ENCODE measurements at regions not wholly inside any gene's neighbourhood (a gene's known extent, or its start where the extent isn't known, plus 50 kb on each side); places are given as distances from the start of the nearest gene placed in this dataset.
"Not testable (repeated sequence)": the region's sequence is repeated elsewhere in the genome, so short reads cannot be mapped to it uniquely, and the experiment has no call there.

- Histone ChIP-seq H2BK12ac (ENCODE audit: low read length) (no peak overlapping the region), H3K27me3 (ENCODE audit: insufficient read depth, low read length) (no peaks in the 10 kb centered on the region), H2AFZ (ENCODE audit: insufficient read depth, low read length, poor library complexity) (no peak overlapping the region), H3K36me3 (ENCODE audit: control insufficient read depth in 1 of 2, insufficient read depth in 2 of 2, low read length in 2 of 2) (no peaks in the 10 kb centered on the region), H3K4me1 (ENCODE audit: control insufficient read depth in 1 of 2, insufficient read depth in 2 of 2, low read length in 2 of 2) (peaks cover 3 to 4% of the 10 kb centered on the region in 2 experiments), H2BK5ac (ENCODE audit: low read depth, low read length, poor library complexity) (no peak overlapping the region), H3K23ac (ENCODE audit: low read length) (no peak overlapping the region), H3K4me2 (ENCODE audit: low read length) (no peak overlapping the region), H3K79me1 (ENCODE audit: low read length) (peaks cover 4% of the 10 kb centered on the region), H3K79me2 (ENCODE audit: control insufficient read depth, insufficient read depth, low read length, poor library complexity) (no peaks in the 10 kb centered on the region), H3K9me3 (ENCODE audit: insufficient read depth, low read depth, low read length) (no peaks in the 10 kb centered on the region), H4K91ac (ENCODE audit: low read depth, low read length) (no peak overlapping the region), H3K9ac (ENCODE audit: low read length) (no peak overlapping the region), H2AK5ac (ENCODE audit: low read length) (no peak overlapping the region), H3K14ac (ENCODE audit: low read length) (no peak overlapping the region), H4K8ac (ENCODE audit: low read depth, low read length) (no peak overlapping the region), H3K18ac (ENCODE audit: low read length) (no peak overlapping the region), H4K12ac (ENCODE audit: low read depth, low read length) (no peak overlapping the region), H3K27ac (ENCODE audit: low read depth, low read length) (no peak overlapping the region), H3K4me3 (ENCODE audit: low read depth, low read length) (no peak overlapping the region), H3K4ac (ENCODE audit: low read depth, low read length) (no peak overlapping the region), H2BK120ac (ENCODE audit: insufficient read depth, low read length, poor library complexity) (no peak overlapping the region)
- no peak for DNase-seq
- no CpG with 5 or more reads among the region's 3 CpGs for WGBS (ENCODE audit: extremely low coverage, insufficient coverage, insufficient read length)
Measured at GRCh38 chr6:109875973-109876372, 102.1 kb upstream of the GPR6 start.

GRCh38 chr6:109877028-109878004, 100.8 kb upstream of the GPR6 start:
- H3K27me3 ChIP-seq (ENCODE audit: insufficient read depth, low read length) = no peaks in the 10 kb centered on the region
- no peak overlapping the region for H4K91ac ChIP-seq (ENCODE audit: low read depth, low read length)
- no peak overlapping the region for H3K4ac ChIP-seq (ENCODE audit: low read depth, low read length)
- WGBS (ENCODE audit: extremely low coverage, insufficient coverage, insufficient read length) = no CpG with 5 or more reads among the region's 10 CpGs
- no peak overlapping the region for H3K18ac ChIP-seq (ENCODE audit: low read length)
- no peak overlapping the region for H3K23ac ChIP-seq (ENCODE audit: low read length)
- H3K79me1 ChIP-seq (ENCODE audit: low read length) = peaks cover 4% of the 10 kb centered on the region
- H3K4me3 ChIP-seq (ENCODE audit: low read depth, low read length) = no peak overlapping the region
- H2BK120ac ChIP-seq (ENCODE audit: insufficient read depth, low read length, poor library complexity) = peak overlapping the region; percentile 14
- H3K4me2 ChIP-seq (ENCODE audit: low read length) = no peak overlapping the region
- peak in 1 of 2 donors; percentile 34 for DNase-seq
- H3K4me1 ChIP-seq (ENCODE audit: control insufficient read depth in 1 of 2, insufficient read depth in 2 of 2, low read length in 2 of 2) = peaks cover 3 to 4% of the 10 kb centered on the region in 2 experiments
- no peaks in the 10 kb centered on the region for H3K79me2 ChIP-seq (ENCODE audit: control insufficient read depth, insufficient read depth, low read length, poor library complexity)
- no peak overlapping the region for H4K12ac ChIP-seq (ENCODE audit: low read depth, low read length)
- no peak overlapping the region for H3K9ac ChIP-seq (ENCODE audit: low read length)
- H3K27ac ChIP-seq (ENCODE audit: low read depth, low read length) = no peak overlapping the region
- peak overlapping the region; percentile 68 for H2BK12ac ChIP-seq (ENCODE audit: low read length)
- H2AK5ac ChIP-seq (ENCODE audit: low read length) = no peak overlapping the region
- peak overlapping the region; percentile 53 for H2BK5ac ChIP-seq (ENCODE audit: low read depth, low read length, poor library complexity)
- no peak overlapping the region for H2AFZ ChIP-seq (ENCODE audit: insufficient read depth, low read length, poor library complexity)
- H3K14ac ChIP-seq (ENCODE audit: low read length) = no peak overlapping the region
- no peaks in the 10 kb centered on the region for H3K36me3 ChIP-seq (ENCODE audit: control insufficient read depth in 1 of 2, insufficient read depth in 2 of 2, low read length in 2 of 2)
- peaks cover 5% of the 10 kb centered on the region for H3K9me3 ChIP-seq (ENCODE audit: insufficient read depth, low read depth, low read length)
- H4K8ac ChIP-seq (ENCODE audit: low read depth, low read length) = no peak overlapping the region

GRCh38 chr6:109878005-109878690, 100.0 kb upstream of the GPR6 start:
- not testable (repeated sequence) for H2BK5ac ChIP-seq (ENCODE audit: low read depth, low read length, poor library complexity); H3K79me2 ChIP-seq (ENCODE audit: control insufficient read depth, insufficient read depth, low read length, poor library complexity); H3K4me3 ChIP-seq (ENCODE audit: low read depth, low read length); H3K14ac ChIP-seq (ENCODE audit: low read length); H3K9ac ChIP-seq (ENCODE audit: low read length); H4K91ac ChIP-seq (ENCODE audit: low read depth, low read length); H2AFZ ChIP-seq (ENCODE audit: insufficient read depth, low read length, poor library complexity); H4K8ac ChIP-seq (ENCODE audit: low read depth, low read length); H3K18ac ChIP-seq (ENCODE audit: low read length); H2BK120ac ChIP-seq (ENCODE audit: insufficient read depth, low read length, poor library complexity); H4K12ac ChIP-seq (ENCODE audit: low read depth, low read length); H3K79me1 ChIP-seq (ENCODE audit: low read length); H3K36me3 ChIP-seq (ENCODE audit: control insufficient read depth in 1 of 2, insufficient read depth in 2 of 2, low read length in 2 of 2); H3K23ac ChIP-seq (ENCODE audit: low read length); H3K27ac ChIP-seq (ENCODE audit: low read depth, low read length); H3K27me3 ChIP-seq (ENCODE audit: insufficient read depth, low read length); H2AK5ac ChIP-seq (ENCODE audit: low read length); H3K4me1 ChIP-seq (ENCODE audit: control insufficient read depth in 1 of 2, insufficient read depth in 2 of 2, low read length in 2 of 2); H3K4ac ChIP-seq (ENCODE audit: low read depth, low read length); H3K4me2 ChIP-seq (ENCODE audit: low read length); H3K9me3 ChIP-seq (ENCODE audit: insufficient read depth, low read depth, low read length); H2BK12ac ChIP-seq (ENCODE audit: low read length)
- no CpG with 5 or more reads among the region's 9 CpGs for WGBS (ENCODE audit: extremely low coverage, insufficient coverage, insufficient read length)
- peak in 1 of 2 donors; percentile 2 for DNase-seq

- not testable (repeated sequence) for H3K18ac ChIP-seq (ENCODE audit: low read length); H4K12ac ChIP-seq (ENCODE audit: low read depth, low read length); H3K79me2 ChIP-seq (ENCODE audit: control insufficient read depth, insufficient read depth, low read length, poor library complexity); H3K14ac ChIP-seq (ENCODE audit: low read length); H3K4me1 ChIP-seq (ENCODE audit: control insufficient read depth in 1 of 2, insufficient read depth in 2 of 2, low read length in 2 of 2); H3K4me2 ChIP-seq (ENCODE audit: low read length); H2AFZ ChIP-seq (ENCODE audit: insufficient read depth, low read length, poor library complexity); H3K27me3 ChIP-seq (ENCODE audit: insufficient read depth, low read length); H3K79me1 ChIP-seq (ENCODE audit: low read length); H2BK12ac ChIP-seq (ENCODE audit: low read length); H3K27ac ChIP-seq (ENCODE audit: low read depth, low read length); H4K8ac ChIP-seq (ENCODE audit: low read depth, low read length); H3K4ac ChIP-seq (ENCODE audit: low read depth, low read length); H2AK5ac ChIP-seq (ENCODE audit: low read length); H3K23ac ChIP-seq (ENCODE audit: low read length); H3K9me3 ChIP-seq (ENCODE audit: insufficient read depth, low read depth, low read length); H4K91ac ChIP-seq (ENCODE audit: low read depth, low read length); H3K36me3 ChIP-seq (ENCODE audit: control insufficient read depth in 1 of 2, insufficient read depth in 2 of 2, low read length in 2 of 2); H3K9ac ChIP-seq (ENCODE audit: low read length); H2BK5ac ChIP-seq (ENCODE audit: low read depth, low read length, poor library complexity); H2BK120ac ChIP-seq (ENCODE audit: insufficient read depth, low read length, poor library complexity); H3K4me3 ChIP-seq (ENCODE audit: low read depth, low read length)
- WGBS (ENCODE audit: extremely low coverage, insufficient coverage, insufficient read length) = no CpG with 5 or more reads among the region's 5 CpGs
- peak; percentile 45 to 85 for DNase-seq
Measured at GRCh38 chr6:109879081-109879480, 99.0 kb upstream of the GPR6 start.

All from trophoblast cell (in vitro differentiated cells and primary cell).